Stimulated activated CD4-positive, alpha-beta T cell treated with anti-CD3 and anti-CD28 coated beads, Interleukin-12 subunit alpha, Interleukin-12 subunit beta, amount 100 ng/mL, for 24 hours (primary cell): ENCODE measurements at regions not wholly inside any gene's neighbourhood (a gene's known extent, or its start where the extent isn't known, plus 50 kb on each side); places are given as distances from the start of the nearest gene placed in this dataset.

Experiments
- DNase-seq, 2 experiments: peaks; one replicate each; pipeline ENCODE4 v3.0.0-alpha.2; 2020; ENCODE audit warnings: low read depth in 2 of 2

GRCh38 chrX:40182615-40183014, 84.9 kb upstream of the BCOR start:
- DNase-seq, result no peak

GRCh38 chrX:40182095-40182494, 84.3 kb upstream of the BCOR start:
- DNase-seq, result no peak

- no peak for DNase-seq
These were observed 81.5 kb upstream of the BCOR start for GRCh38 chrX:40179283-40179682.

- DNase-seq, result no peak
These were observed 80.4 kb upstream of the BCOR start for GRCh38 chrX:40177942-40178715.

GRCh38 chrX:40177489-40177888, 79.7 kb upstream of the BCOR start:
- DNase-seq, result no peak

- no peak for DNase-seq
These were observed 79.3 kb upstream of the BCOR start for GRCh38 chrX:40177117-40177430.

- DNase-seq, result peak; percentile 57 to 59
These were observed 78.8 kb upstream of the BCOR start for GRCh38 chrX:40176351-40177116.

GRCh38 chrX:40175511-40176350, 78.0 kb upstream of the BCOR start:
- peak; percentile 51 to 63 for DNase-seq

GRCh38 chrX:40174854-40175510, 77.2 kb upstream of the BCOR start:
- DNase-seq, result peak in 1 of 2 experiments; percentile 54

- DNase-seq, result peak; percentile 58 to 67
These were observed 76.5 kb upstream of the BCOR start for GRCh38 chrX:40174001-40174853.

GRCh38 chrX:40173143-40174000, 75.6 kb upstream of the BCOR start:
- DNase-seq, result no peak

GRCh38 chrX:40172401-40173142, 74.8 kb upstream of the BCOR start:
- no peak for DNase-seq

GRCh38 chrX:40171513-40172400, 74.0 kb upstream of the BCOR start:
- DNase-seq, result no peak

- no peak for DNase-seq
These were observed 73.2 kb upstream of the BCOR start for GRCh38 chrX:40170830-40171512.

GRCh38 chrX:40169193-40170101, 71.7 kb upstream of the BCOR start:
- DNase-seq, result peak in 1 of 2 experiments; percentile 67

- no peak for DNase-seq
These were observed 70.8 kb upstream of the BCOR start for GRCh38 chrX:40168480-40169011.
